K562 (cell line): ENCODE measurements at regions not wholly inside any gene's neighbourhood (a gene's known extent, or its start where the extent isn't known, plus 50 kb on each side); places are given as distances from the start of the nearest gene placed in this dataset.

Source experiments
- ATAC-seq: fragments of 200-7000 bp; cut with Tn5 transposase; 3 replicates; pipeline ENCODE4 v1.9.1; 2020; ENCODE audit warnings: moderate library complexity
- BruUV-seq: library from RNA; stranded (reverse); fragments of 400-500 nt; replicated peaks from 2 replicates; lab custom pipeline; 2021; lab: Mats Ljungman, UMichigan
- CTCF ChIA-PET: fragments of 300-600 bp; formaldehyde crosslinking; extraction: SDS; loops from one replicate; lab custom pipeline; 2021; ENCODE audit warnings: low intra/inter-chr PET ratio; lab: Yijun Ruan, JAX
- POLR2A ChIA-PET: fragments of 300-600, 350-650 bp; sonication (Branson Sonifier 250); formaldehyde crosslinking; extraction: SDS; loops from one replicate; lab custom pipeline; 2021; ENCODE audit warnings: antibody characterized with exemption, inconsistent platforms; lab: Yijun Ruan, JAX
- DNase-seq, 4 experiments: peaks; one replicate each; pipeline versions ENCODE4 v3.0.0 to v3.0.0-alpha.2; 2011 to 2018; ENCODE audit warnings: low spot score in 3 of 4, mixed read lengths in 3 of 4; ENCODE audit errors: extremely low read depth in 1 of 4
- FAIRE-seq: peaks from 2 replicates; lab custom pipeline; 2011; peaks lifted over from hg19 to GRCh38; lab: Jason Lieb, UNC
- H2AFZ ChIP-seq: 2 replicates; pipeline ENCODE4 v1.6.0; 2011; ENCODE audit warnings: low read depth, low read length, control low read depth, inconsistent platforms
- H3K27ac ChIP-seq: fragments of 200-600 bp; 3 replicates; pipeline ENCODE4 v1.8.0; 2011; ENCODE audit warnings: low read depth, mild to moderate bottlenecking, control low read depth, inconsistent platforms, low read length, moderate library complexity, mixed read lengths; ENCODE audit errors: extremely low read depth
- H3K27me3 ChIP-seq, 2 experiments: fragments of 300-600 bp in 1 of 2; 2 replicates in 1 of 2; 3 replicates in 1 of 2; pipeline versions ENCODE4 v1.6.0 to v1.8.0; 2011; ENCODE audit warnings: inconsistent platforms in 2 of 2, low read length in 2 of 2, mild to moderate bottlenecking in 1 of 2, mixed read lengths in 1 of 2, moderate library complexity in 1 of 2; ENCODE audit not compliant: control insufficient read depth in 2 of 2, insufficient read depth in 2 of 2
- H3K36me3 ChIP-seq: fragments of 300-600 bp; 3 replicates; pipeline ENCODE4 v1.8.0; 2011; ENCODE audit warnings: mild to moderate bottlenecking, low read length, inconsistent platforms; ENCODE audit not compliant: control insufficient read depth, insufficient read depth
- H3K4me1 ChIP-seq, 2 experiments: fragments of 200-600 bp in 1 of 2; replicated peaks in 1 of 2; 2 replicates in 1 of 2; 3 replicates in 1 of 2; pipeline versions ENCODE4 v1.5.1 to v1.8.0; 2011; ENCODE audit warnings: inconsistent platforms in 2 of 2, low read length in 2 of 2, mild to moderate bottlenecking in 1 of 2, mixed read lengths in 1 of 2, moderate library complexity in 1 of 2; ENCODE audit not compliant: control insufficient read depth in 2 of 2, insufficient read depth in 2 of 2
- H3K4me2 ChIP-seq: 2 replicates; pipeline ENCODE4 v1.6.1; 2011; ENCODE audit warnings: low read length, control low read depth, inconsistent platforms, mixed read lengths; ENCODE audit not compliant: insufficient read depth
- H3K4me3 ChIP-seq: fragments of 200-600 bp; sonication (generic), shearing (Covaris generic); 2 replicates; pipeline ENCODE4 v1.5.1; 2016; ENCODE audit warnings: control low read depth, inconsistent platforms
- H3K79me2 ChIP-seq: fragments of 200-600 bp; 3 replicates; pipeline ENCODE4 v1.8.0; 2011; ENCODE audit warnings: low read length, inconsistent platforms; ENCODE audit not compliant: control insufficient read depth, insufficient read depth
- H3K9ac ChIP-seq, 2 experiments: 2 replicates each; pipeline versions ENCODE4 v1.6.0 to v1.6.1; 2011; ENCODE audit warnings: low read depth in 2 of 2, low read length in 2 of 2, control low read depth in 1 of 2, inconsistent platforms in 1 of 2, mild to moderate bottlenecking in 1 of 2, mixed read lengths in 1 of 2; ENCODE audit not compliant: insufficient read depth in 1 of 2
- H3K9me1 ChIP-seq: one replicate; pipeline ENCODE4 v1.6.0; 2011; ENCODE audit warnings: inconsistent platforms, mild to moderate bottlenecking, low read length, moderate library complexity; ENCODE audit not compliant: control insufficient read depth, insufficient read depth
- H3K9me3 ChIP-seq: replicated peaks from 2 replicates; pipeline ENCODE4 v1.5.1; 2011; ENCODE audit warnings: low read depth, low read length, inconsistent platforms; ENCODE audit not compliant: control insufficient read depth, insufficient read depth
- H4K20me1 ChIP-seq: replicated peaks from 2 replicates; pipeline ENCODE4 v1.6.1; 2011; ENCODE audit warnings: low read length, inconsistent platforms, mixed read lengths; ENCODE audit not compliant: control insufficient read depth, insufficient read depth
- ARID2 ChIP-seq: fragments of 450-650 bp; IDR thresholded peaks from 2 replicates; pipeline ENCODE4 v1.6.1; 2017; ENCODE audit warnings: antibody characterized with exemption, mild to moderate bottlenecking
- KAT7 ChIP-seq: sonication (generic); formaldehyde crosslinking; IDR thresholded peaks from 2 replicates; pipeline ENCODE4 v1.8.0; 2022; ENCODE audit warnings: missing genetic modification reagents, mild to moderate bottlenecking, borderline replicate concordance
- KDM5B ChIP-seq: fragments of 200-600 bp; sonication (generic); IDR thresholded peaks from 2 replicates; pipeline ENCODE4 v1.6.1; 2012; ENCODE audit warnings: low read depth, mild to moderate bottlenecking, moderate library complexity, low read length, control low read depth, inconsistent platforms; ENCODE audit not compliant: insufficient replicate concordance
- NR2C2 ChIP-seq, 2 experiments: fragments of 200-800 bp in 1 of 2; sonication (Bioruptor generic) in 1 of 2; sonication (generic) in 1 of 2; formaldehyde crosslinking in 1 of 2; IDR thresholded peaks; 2 replicates each; pipeline versions ENCODE4 v1.6.1 to v1.8.0; 2016 to 2022; ENCODE audit warnings: mild to moderate bottlenecking in 1 of 2, missing compliant biosample characterization in 1 of 2, missing genetic modification characterization in 1 of 2, missing genetic modification reagents in 1 of 2
- POLR2H ChIP-seq: IDR thresholded peaks from 2 replicates; pipeline ENCODE4 v1.6.1; 2016; ENCODE audit warnings: missing genetic modification characterization, low read depth, mild to moderate bottlenecking, control low read depth, missing compliant biosample characterization, moderate library complexity
- SMARCC2 ChIP-seq: fragments of 450-650 bp; IDR thresholded peaks from 2 replicates; pipeline ENCODE4 v1.6.1; 2017; ENCODE audit warnings: antibody characterized with exemption, moderate library complexity, mild to moderate bottlenecking, low read depth
- TAF7 ChIP-seq: fragments of 450-650 bp; IDR thresholded peaks from 2 replicates; pipeline ENCODE4 v1.6.1; 2016; ENCODE audit warnings: missing genetic modification characterization, missing compliant biosample characterization
- TBP ChIP-seq: optimal IDR thresholded peaks from 2 replicates; pipeline ENCODE3; 2011; ENCODE audit warnings: low read depth, low read length, improper control_type of control experiment
- ZNF780A ChIP-seq: fragments of 250-450 bp; sonication (Bioruptor Pico); IDR thresholded peaks from 2 replicates; pipeline ENCODE4 v1.5.0; 2021; ENCODE audit warnings: mild to moderate bottlenecking
- WGBS: fragments of 100-300 bp; shearing (Covaris generic); methylation state at CpG from one replicate; pipeline ENCODE4 v1.1.6; 2016; ENCODE audit warnings: low coverage, mixed read lengths; ENCODE audit not compliant: insufficient coverage; ENCODE audit errors: missing lambda C conversion rate; 5-methylcytosine and 5-hydroxymethylcytosine counted together
- in situ Hi-C: fragments of 300-500 bp; cut with MboI; formaldehyde crosslinking; loops from 4 replicates; pipeline ENCODE4 v1.15.0; 2018; ENCODE audit warnings: inconsistent platforms, mixed read lengths
- intact Hi-C: fragments of 100-400 bp; cut with micrococcal nuclease; formaldehyde crosslinking; loops from 2 replicates; pipeline ENCODE4 v1.14.2; 2022
- TF ChIP-seq, protein P1 (sequence below), 2 experiments: fragments of 450-650 bp; conservative IDR thresholded peaks; 2 replicates each; pipeline ENCODE4 v1.6.1; 2017; ENCODE audit warnings: mild to moderate bottlenecking in 2 of 2, moderate library complexity in 2 of 2
- TF ChIP-seq, protein P2 (sequence below): sonication (generic); formaldehyde crosslinking; IDR thresholded peaks from 2 replicates; pipeline ENCODE4 v1.8.0; 2022; ENCODE audit warnings: mild to moderate bottlenecking, missing genetic modification reagents, borderline replicate concordance
- TF ChIP-seq, protein P3 (sequence below): fragments of 250-450 bp; sonication (Bioruptor Pico); IDR thresholded peaks from 2 replicates; pipeline ENCODE4 v1.5.0; 2021; ENCODE audit warnings: mild to moderate bottlenecking, moderate library complexity

DNA sequence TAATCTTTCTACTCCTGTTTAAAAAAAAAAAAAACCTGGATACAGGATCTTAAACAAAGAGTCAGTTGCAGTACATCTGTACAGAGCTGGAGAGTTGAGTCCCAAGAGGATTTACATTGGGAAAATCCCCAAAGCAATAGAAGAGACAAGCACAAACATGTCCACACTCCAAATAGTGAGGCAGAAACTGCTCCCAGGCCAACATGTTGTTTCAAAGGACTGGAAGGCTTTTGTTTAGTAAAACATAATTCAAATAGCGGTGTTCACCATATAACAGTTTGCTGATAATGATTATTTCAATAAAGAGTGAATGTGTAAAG lies 425.4 kb downstream of the ADGRL2 start (continued):
- TF ChIP-seq, protein P1, sequence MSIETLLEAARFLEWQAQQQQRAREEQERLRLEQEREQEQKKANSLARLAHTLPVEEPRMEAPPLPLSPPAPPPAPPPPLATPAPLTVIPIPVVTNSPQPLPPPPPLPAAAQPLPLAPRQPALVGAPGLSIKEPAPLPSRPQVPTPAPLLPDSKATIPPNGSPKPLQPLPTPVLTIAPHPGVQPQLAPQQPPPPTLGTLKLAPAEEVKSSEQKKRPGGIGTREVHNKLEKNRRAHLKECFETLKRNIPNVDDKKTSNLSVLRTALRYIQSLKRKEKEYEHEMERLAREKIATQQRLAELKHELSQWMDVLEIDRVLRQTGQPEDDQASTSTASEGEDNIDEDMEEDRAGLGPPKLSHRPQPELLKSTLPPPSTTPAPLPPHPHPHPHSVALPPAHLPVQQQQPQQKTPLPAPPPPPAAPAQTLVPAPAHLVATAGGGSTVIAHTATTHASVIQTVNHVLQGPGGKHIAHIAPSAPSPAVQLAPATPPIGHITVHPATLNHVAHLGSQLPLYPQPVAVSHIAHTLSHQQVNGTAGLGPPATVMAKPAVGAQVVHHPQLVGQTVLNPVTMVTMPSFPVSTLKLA (conservative IDR thresholded peaks at IDR 0.05): no peak
- no peak for TF ChIP-seq KDM5B

DNA sequence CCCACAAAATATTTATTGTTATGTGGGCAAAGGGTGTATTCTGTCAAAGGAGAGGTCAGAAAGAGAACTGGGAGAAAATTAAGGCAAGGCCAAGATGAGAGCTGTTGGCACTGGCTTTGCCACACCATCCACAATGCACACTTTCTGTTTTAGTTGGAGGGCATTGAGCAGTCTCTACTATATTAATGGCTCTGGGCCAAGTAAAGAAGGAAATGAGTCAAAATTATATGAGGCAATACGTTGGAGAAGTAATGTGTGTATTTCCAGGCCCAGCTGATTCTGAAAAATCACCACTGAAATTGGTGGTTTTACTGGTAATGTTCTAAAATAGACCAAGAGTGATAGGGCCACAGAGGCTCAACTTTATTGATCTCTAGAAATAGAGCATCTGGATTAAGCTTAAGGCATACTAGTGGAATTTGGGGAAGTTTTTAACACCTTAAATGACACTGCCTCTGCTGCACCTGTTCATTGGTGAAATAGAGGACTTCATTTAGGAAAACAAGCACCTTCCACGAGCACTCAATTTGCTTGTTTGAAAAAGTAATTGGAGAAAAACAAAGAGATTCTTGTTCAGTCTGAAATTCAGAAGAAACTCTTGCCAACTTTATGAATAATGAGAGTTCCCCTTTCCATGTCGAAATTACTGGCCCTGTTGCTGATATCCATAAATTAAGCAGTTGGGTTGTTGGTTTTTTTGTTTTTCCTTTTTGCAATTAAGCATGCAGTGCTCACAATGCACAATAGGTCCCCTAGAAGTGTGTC lies 424.9 kb downstream of the ADGRL2 start:
- ATAC-seq (no peak), FAIRE-seq (no peak), DNase-seq (no peak)
- H4K20me1 ChIP-seq: no peaks in the 10 kb centered on the region
- no peak overlapping the region for H3K4me3 ChIP-seq
- no peaks in the 10 kb centered on the region for H3K9me3 ChIP-seq
- no peak overlapping the region for H3K4me2 ChIP-seq
- intact Hi-C loops (no loop called here), in situ Hi-C loops (no loop called here)
- POLR2A ChIA-PET: no interaction called here
- no peaks in the 10 kb centered on the region for H3K4me1 ChIP-seq
- no peaks in the 10 kb centered on the region for H3K79me2 ChIP-seq
- no peak overlapping the region for H3K9ac ChIP-seq
- no peaks in the 10 kb centered on the region for H3K9me1 ChIP-seq
- no peak overlapping the region for H3K27ac ChIP-seq
- CTCF ChIA-PET: no interaction called here
- no TSS peak for BruUV-seq
- H2AFZ ChIP-seq: no peak overlapping the region
- 0% methylated on average over 3 of the region's 3 CpGs for WGBS
- H3K36me3 ChIP-seq: no peaks in the 10 kb centered on the region
- H3K27me3 ChIP-seq: no peaks in the 10 kb centered on the region
- TF ChIP-seq ZNF780A (CRISPR knock-in tag) (no peak), KAT7 (CRISPR knock-in tag) (no peak), TBP (no peak), TAF7 (tag) (no peak), ARID2 (no peak), SMARCC2 (no peak), NR2C2 (CRISPR knock-in tag; IDR thresholded peaks at IDR 0.05) (no peak), NR2C2 (tag; IDR thresholded peaks at IDR 0.05) (no peak), POLR2H (no peak)
- TF ChIP-seq, protein P2, sequence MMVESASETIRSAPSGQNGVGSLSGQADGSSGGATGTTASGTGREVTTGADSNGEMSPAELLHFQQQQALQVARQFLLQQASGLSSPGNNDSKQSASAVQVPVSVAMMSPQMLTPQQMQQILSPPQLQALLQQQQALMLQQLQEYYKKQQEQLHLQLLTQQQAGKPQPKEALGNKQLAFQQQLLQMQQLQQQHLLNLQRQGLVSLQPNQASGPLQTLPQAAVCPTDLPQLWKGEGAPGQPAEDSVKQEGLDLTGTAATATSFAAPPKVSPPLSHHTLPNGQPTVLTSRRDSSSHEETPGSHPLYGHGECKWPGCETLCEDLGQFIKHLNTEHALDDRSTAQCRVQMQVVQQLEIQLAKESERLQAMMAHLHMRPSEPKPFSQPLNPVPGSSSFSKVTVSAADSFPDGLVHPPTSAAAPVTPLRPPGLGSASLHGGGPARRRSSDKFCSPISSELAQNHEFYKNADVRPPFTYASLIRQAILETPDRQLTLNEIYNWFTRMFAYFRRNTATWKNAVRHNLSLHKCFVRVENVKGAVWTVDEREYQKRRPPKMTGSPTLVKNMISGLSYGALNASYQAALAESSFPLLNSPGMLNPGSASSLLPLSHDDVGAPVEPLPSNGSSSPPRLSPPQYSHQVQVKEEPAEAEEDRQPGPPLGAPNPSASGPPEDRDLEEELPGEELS (CRISPR knock-in tag): no peak
- TF ChIP-seq, protein P3, sequence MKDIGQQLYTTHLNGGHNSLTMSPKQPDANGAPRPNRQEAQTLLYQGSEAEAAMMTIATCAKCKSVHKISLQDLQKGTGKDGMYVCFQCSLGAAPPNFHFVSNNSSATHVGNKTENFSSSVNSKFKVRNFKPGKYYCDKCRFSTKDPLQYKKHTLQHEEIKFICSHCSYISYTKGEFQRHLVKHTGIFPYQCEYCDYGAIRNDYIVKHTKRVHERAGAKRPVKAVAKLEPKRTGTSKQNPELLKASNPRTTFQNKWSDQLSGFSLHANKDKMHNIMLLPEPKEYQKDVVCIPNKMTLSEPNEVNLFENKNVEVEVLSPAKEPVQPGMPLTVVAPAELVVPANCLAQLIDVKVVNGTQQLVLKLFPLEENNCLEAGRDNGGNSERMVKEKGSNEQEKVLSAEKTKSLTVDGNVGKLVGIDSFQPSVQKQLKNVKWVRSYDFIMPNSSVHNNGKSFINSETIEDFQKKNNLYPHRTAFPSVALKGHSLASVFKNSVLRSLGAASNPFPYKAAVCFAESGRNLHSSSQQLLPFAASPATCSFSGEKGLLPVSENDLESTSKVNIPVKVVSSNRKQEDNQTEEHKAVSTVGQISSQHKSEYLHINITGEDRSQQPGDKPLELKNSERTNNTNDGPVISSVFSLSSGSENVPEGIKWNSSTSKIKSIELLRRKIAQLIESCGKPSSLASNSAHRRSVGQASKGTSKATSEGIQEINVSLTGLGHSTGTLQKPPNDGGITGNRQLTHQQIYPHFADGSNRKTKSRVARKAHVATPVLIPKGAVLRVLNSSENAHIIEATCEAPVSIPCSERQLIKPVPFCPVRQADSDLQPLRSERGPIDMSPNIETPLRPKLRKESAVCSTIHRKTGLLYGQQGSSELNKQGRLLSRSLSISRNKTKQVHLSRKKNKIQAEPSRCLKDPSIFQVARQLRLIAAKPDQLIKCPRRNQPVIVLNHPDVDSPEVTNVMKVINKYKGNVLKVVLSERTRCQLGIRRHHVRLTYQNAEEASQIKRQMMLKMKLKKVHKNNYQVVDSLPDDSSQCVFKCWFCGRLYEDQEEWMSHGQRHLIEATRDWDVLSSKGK: no peak
